ENCODE measurements at regions not wholly inside any gene's neighbourhood (a gene's known extent, or its start where the extent isn't known, plus 50 kb on each side); places are given as distances from the start of the nearest gene placed in this dataset.

DNA sequence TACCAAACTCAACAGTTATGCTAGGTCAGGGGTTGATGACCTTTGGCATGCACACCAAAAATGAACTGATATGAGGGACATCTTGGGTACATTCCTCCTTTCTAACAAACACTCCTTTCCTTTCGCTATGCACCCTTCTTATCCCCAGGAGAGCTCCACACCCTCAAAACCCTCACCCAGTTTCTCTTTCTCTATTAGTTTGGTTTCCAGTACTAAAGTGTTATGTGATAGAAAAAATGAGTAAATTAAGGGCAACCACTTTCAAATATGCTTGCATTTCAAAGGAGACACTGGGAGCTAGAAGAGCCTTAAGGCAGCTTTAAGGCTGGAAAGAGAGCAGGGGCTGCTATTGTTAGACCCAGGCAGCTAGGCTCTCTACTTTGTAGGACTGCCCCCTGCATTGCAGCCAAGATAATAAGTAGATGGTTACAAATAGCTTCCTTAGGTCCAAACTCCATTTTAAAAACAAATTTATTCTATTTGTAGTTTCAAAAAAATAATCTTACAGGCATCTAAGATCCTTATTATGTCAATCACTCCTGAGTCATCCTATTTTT, 244.3 kb downstream of the ZIC1 start:
- Histone ChIP-seq H3K9me3 (no peaks in the 10 kb centered on the region), H3K4me1 (peaks cover 3 to 9% of the 10 kb centered on the region in 2 donors), H3K27ac (no peak overlapping the region), H3K4me3 (no peak overlapping the region), H3K27me3 (no peaks in the 10 kb centered on the region), H3K36me3 (no peaks in the 10 kb centered on the region)
- no peak for DNase-seq (ENCODE audit: low spot score in 2 of 2)
- TF ChIP-seq, protein P1, sequence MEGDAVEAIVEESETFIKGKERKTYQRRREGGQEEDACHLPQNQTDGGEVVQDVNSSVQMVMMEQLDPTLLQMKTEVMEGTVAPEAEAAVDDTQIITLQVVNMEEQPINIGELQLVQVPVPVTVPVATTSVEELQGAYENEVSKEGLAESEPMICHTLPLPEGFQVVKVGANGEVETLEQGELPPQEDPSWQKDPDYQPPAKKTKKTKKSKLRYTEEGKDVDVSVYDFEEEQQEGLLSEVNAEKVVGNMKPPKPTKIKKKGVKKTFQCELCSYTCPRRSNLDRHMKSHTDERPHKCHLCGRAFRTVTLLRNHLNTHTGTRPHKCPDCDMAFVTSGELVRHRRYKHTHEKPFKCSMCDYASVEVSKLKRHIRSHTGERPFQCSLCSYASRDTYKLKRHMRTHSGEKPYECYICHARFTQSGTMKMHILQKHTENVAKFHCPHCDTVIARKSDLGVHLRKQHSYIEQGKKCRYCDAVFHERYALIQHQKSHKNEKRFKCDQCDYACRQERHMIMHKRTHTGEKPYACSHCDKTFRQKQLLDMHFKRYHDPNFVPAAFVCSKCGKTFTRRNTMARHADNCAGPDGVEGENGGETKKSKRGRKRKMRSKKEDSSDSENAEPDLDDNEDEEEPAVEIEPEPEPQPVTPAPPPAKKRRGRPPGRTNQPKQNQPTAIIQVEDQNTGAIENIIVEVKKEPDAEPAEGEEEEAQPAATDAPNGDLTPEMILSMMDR (IDR thresholded peaks at IDR 0.05): no peak
- intact Hi-C loops (cut with DNase I): no loop called here

DNA sequence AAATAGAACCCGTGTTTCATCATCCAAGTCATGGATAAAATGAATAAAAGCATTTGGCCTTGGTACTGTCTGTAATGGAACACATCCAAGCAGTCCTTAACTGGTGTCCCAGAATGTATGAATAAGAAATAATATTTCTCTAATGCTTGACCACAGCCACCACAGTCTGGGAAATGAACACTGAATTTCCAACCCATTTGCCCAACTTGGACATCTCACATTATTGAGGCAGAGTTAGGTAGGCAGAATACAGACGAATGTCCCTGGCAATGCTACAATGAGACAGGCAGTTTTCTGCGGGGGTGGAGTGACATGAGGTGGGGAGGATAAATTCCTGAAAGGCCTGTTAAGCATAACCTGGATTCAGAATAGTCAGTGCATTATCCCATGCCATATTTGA, 245.7 kb downstream of the ZIC1 start:
- TF ChIP-seq, protein P1 (IDR thresholded peaks at IDR 0.05): no peak
- no peaks in the 10 kb centered on the region for H3K36me3 ChIP-seq
- H3K9me3 ChIP-seq: no peaks in the 10 kb centered on the region
- no peak overlapping the region for H3K27ac ChIP-seq
- intact Hi-C loops (cut with DNase I): no loop called here
- no peaks in the 10 kb centered on the region for H3K27me3 ChIP-seq
- H3K4me3 ChIP-seq: no peak overlapping the region
- H3K4me1 ChIP-seq: peaks cover 3 to 9% of the 10 kb centered on the region in 2 donors
- DNase-seq (ENCODE audit: low spot score in 2 of 2): peak in 1 of 2 donors; percentile 64

GRCh38 chr3:147655236-147655635, 246.1 kb downstream of the ZIC1 start:
- no peaks in the 10 kb centered on the region for H3K27me3 ChIP-seq
- no peak overlapping the region for H3K4me3 ChIP-seq
- H3K9me3 ChIP-seq: no peaks in the 10 kb centered on the region
- peaks cover 3 to 9% of the 10 kb centered on the region in 2 donors for H3K4me1 ChIP-seq
- no peak for DNase-seq (ENCODE audit: low spot score in 2 of 2)
- TF ChIP-seq, protein P1 (IDR thresholded peaks at IDR 0.05): no peak
- no peaks in the 10 kb centered on the region for H3K36me3 ChIP-seq
- H3K27ac ChIP-seq: no peak overlapping the region
- intact Hi-C loops (cut with DNase I): no loop called here

DNA sequence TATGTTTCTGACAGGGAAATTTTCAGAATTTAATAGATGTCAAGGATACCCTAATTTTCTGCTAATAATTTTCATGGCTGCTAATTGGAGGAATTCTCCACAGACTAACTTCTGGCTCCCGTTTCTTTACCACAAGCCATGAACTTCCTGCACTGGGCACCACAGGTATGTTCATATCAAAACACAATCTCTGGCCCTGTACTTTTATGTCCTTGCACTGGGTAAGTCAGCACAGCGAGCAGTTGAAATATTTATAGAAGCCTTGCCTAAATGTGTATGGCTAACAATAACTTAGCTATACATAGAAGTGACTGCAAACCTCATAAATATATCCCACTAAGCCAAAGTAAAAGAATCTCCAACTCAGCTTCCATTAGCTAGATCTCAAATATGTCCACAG, 246.9 kb downstream of the ZIC1 start:
- Histone ChIP-seq H3K27ac (no peak overlapping the region), H3K36me3 (no peaks in the 10 kb centered on the region), H3K27me3 (no peaks in the 10 kb centered on the region), H3K9me3 (no peaks in the 10 kb centered on the region), H3K4me1 (peaks cover 3 to 9% of the 10 kb centered on the region in 2 donors), H3K4me3 (no peak overlapping the region)
- TF ChIP-seq, protein P1 (IDR thresholded peaks at IDR 0.05): no peak
- intact Hi-C loops (cut with DNase I): no loop called here
- DNase-seq (ENCODE audit: low spot score in 2 of 2): no peak

DNA sequence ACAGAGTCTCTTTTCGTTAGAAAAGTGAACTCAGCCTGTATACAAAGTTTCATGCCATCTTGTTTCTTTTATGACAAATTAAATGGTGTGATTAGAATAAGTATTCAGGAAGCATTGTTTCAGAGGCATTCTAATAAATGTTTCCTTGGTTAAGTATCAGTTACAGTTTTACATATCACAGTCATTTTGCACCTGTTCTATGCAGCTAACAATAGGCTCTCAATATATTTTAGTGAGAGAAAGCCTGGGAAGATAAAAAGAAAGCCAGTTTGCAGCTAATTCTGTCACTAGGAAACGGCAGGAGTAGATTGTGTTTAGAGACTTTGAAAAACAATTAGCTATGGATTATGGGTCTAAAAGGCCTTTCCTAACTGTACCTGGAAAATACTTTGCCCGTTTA, 252.8 kb downstream of the ZIC1 start:
- TF ChIP-seq, protein P1 (IDR thresholded peaks at IDR 0.05): no peak
- H3K4me1 ChIP-seq: no peaks in the 10 kb centered on the region
- no peaks in the 10 kb centered on the region for H3K9me3 ChIP-seq
- no peak overlapping the region for H3K4me3 ChIP-seq
- intact Hi-C loops (cut with DNase I): no loop called here
- DNase-seq (ENCODE audit: low spot score in 2 of 2): no peak
- H3K27me3 ChIP-seq: no peaks in the 10 kb centered on the region
- H3K36me3 ChIP-seq: no peaks in the 10 kb centered on the region
- H3K27ac ChIP-seq: no peak overlapping the region

DNA sequence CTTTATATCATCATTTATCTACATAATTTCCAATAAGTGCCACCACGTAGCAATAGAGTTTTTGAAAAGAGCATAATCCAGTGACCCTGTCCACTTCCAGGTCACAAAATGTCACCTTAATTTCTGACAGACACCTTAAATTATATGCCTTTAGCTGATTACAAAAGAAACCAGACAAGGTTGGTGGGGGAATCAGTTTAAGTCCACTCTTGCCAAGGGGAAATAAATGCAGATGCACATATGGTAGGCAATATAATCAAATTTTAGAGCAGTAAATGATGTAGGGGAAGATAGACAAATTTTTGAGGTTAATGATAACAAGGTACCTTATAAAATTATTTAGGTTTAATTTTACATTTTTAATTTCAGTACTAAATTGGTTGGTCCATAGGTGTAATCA, 253.5 kb downstream of the ZIC1 start:
- H3K4me3 ChIP-seq: no peak overlapping the region
- H3K27me3 ChIP-seq: no peaks in the 10 kb centered on the region
- H3K36me3 ChIP-seq: no peaks in the 10 kb centered on the region
- DNase-seq (ENCODE audit: low spot score in 2 of 2): no peak
- no peak overlapping the region for H3K27ac ChIP-seq
- TF ChIP-seq, protein P1 (IDR thresholded peaks at IDR 0.05): no peak
- no peaks in the 10 kb centered on the region for H3K9me3 ChIP-seq
- intact Hi-C loops (cut with DNase I): no loop called here
- no peaks in the 10 kb centered on the region for H3K4me1 ChIP-seq

Data from ascending aorta (tissue), 2 donors.